IMR-90 (cell line): ENCODE measurements at regions not wholly inside any gene's neighbourhood (a gene's known extent, or its start where the extent isn't known, plus 50 kb on each side); places are given as distances from the start of the nearest gene placed in this dataset.

Source experiments
- ATAC-seq: fragments of 200-7000 bp; cut with Tn5 transposase; 2 replicates; pipeline ENCODE4 v1.9.1; 2020; ENCODE audit warnings: low read depth, mild to moderate bottlenecking, moderate library complexity
- BruUV-seq: library from RNA; stranded (reverse); fragments of 400-500 nt; replicated peaks from 2 replicates; lab custom pipeline; 2021; lab: Mats Ljungman, UMichigan
- CTCF ChIA-PET: fragments of 300-600 bp; formaldehyde crosslinking; extraction: SDS; loops from one replicate; lab custom pipeline; 2021; ENCODE audit warnings: antibody characterized with exemption; lab: Yijun Ruan, JAX
- POLR2A ChIA-PET: fragments of 300-600 bp; sonication (Branson Sonifier 250); formaldehyde crosslinking; loops from one replicate; lab custom pipeline; 2022; ENCODE audit warnings: antibody characterized with exemption; ENCODE audit not compliant: unreplicated experiment; lab: Charles Lee
- DNase-seq: peaks from one replicate; pipeline ENCODE4 v3.0.0; 2013
- H2AFZ ChIP-seq: replicated peaks from 2 replicates; pipeline ENCODE3; 2013; ENCODE audit warnings: low read length, mild to moderate bottlenecking; ENCODE audit not compliant: poor library complexity
- H2AK5ac ChIP-seq: 2 replicates; pipeline ENCODE4 v1.6.1; 2013; ENCODE audit warnings: low read depth, low read length, inconsistent platforms
- H2AK9ac ChIP-seq: replicated peaks from 2 replicates; pipeline ENCODE3; 2013; ENCODE audit warnings: mild to moderate bottlenecking, low read depth, low read length, moderate library complexity; ENCODE audit not compliant: poor library complexity
- H2BK120ac ChIP-seq: 2 replicates; pipeline ENCODE4 v1.6.1; 2013; ENCODE audit warnings: low read depth, low read length, inconsistent platforms
- H2BK15ac ChIP-seq: 3 replicates; pipeline ENCODE4 v1.6.1; 2013; ENCODE audit warnings: low read depth, low read length, inconsistent platforms
- H2BK20ac ChIP-seq: 2 replicates; pipeline ENCODE4 v1.6.1; 2013; ENCODE audit warnings: low read depth, mild to moderate bottlenecking, inconsistent platforms, low read length, moderate library complexity
- H2BK5ac ChIP-seq: 2 replicates; pipeline ENCODE4 v1.6.1; 2013; ENCODE audit warnings: mild to moderate bottlenecking, low read depth, low read length, inconsistent platforms; ENCODE audit not compliant: poor library complexity, severe bottlenecking
- H3K14ac ChIP-seq: replicated peaks from 2 replicates; pipeline ENCODE4 v1.6.1; 2013; ENCODE audit warnings: low read depth, low read length, inconsistent platforms
- H3K18ac ChIP-seq: 2 replicates; pipeline ENCODE4 v1.6.1; 2013; ENCODE audit warnings: low read depth, low read length, control low read depth
- H3K23ac ChIP-seq: 2 replicates; pipeline ENCODE4 v1.6.1; 2013; ENCODE audit warnings: low read depth, low read length, inconsistent platforms
- H3K27ac ChIP-seq: 2 replicates; pipeline ENCODE4 v1.5.1; 2013; ENCODE audit warnings: mild to moderate bottlenecking, control low read depth, low read length; ENCODE audit not compliant: insufficient read depth
- H3K27me3 ChIP-seq: 2 replicates; pipeline ENCODE4 v1.6.1; 2013; ENCODE audit warnings: low read length; ENCODE audit not compliant: control insufficient read depth, insufficient read depth
- H3K36me3 ChIP-seq: 2 replicates; pipeline ENCODE4 v1.6.1; 2013; ENCODE audit warnings: low read length, mixed read lengths; ENCODE audit not compliant: control insufficient read depth, insufficient read depth
- H3K4ac ChIP-seq: 2 replicates; pipeline ENCODE4 v1.6.1; 2013; ENCODE audit warnings: low read depth, low read length, inconsistent platforms
- H3K4me1 ChIP-seq: 2 replicates; pipeline ENCODE4 v1.6.1; 2013; ENCODE audit warnings: low read length, mixed read lengths; ENCODE audit not compliant: control insufficient read depth, insufficient read depth
- H3K4me2 ChIP-seq: 2 replicates; pipeline ENCODE4 v1.6.1; 2013; ENCODE audit warnings: low read depth, mild to moderate bottlenecking, control low read depth, low read length, moderate library complexity
- H3K4me3 ChIP-seq: 2 replicates; pipeline ENCODE4 v1.5.1; 2013; ENCODE audit warnings: low read depth, mild to moderate bottlenecking, control low read depth, low read length, moderate library complexity; ENCODE audit not compliant: insufficient read depth
- H3K56ac ChIP-seq: 2 replicates; pipeline ENCODE4 v1.6.1; 2013; ENCODE audit warnings: low read length, inconsistent platforms; ENCODE audit not compliant: insufficient read depth; ENCODE audit errors: extremely low read depth
- H3K79me1 ChIP-seq, 2 experiments: 2 replicates each; pipeline ENCODE4 v1.6.1; 2013; ENCODE audit warnings: low read length in 2 of 2, inconsistent platforms in 1 of 2, low read depth in 1 of 2
- H3K9ac ChIP-seq: 2 replicates; pipeline ENCODE4 v1.6.1; 2013; ENCODE audit warnings: low read depth, low read length, control low read depth
- H3K9me1 ChIP-seq: 2 replicates; pipeline ENCODE4 v1.6.1; 2013; ENCODE audit warnings: low read length, inconsistent platforms; ENCODE audit not compliant: insufficient read depth
- H3K9me3 ChIP-seq: 2 replicates; pipeline ENCODE4 v1.6.1; 2013; ENCODE audit warnings: low read length; ENCODE audit not compliant: control insufficient read depth, insufficient read depth
- H4K20me1 ChIP-seq: 2 replicates; pipeline ENCODE4 v1.6.1; 2013; ENCODE audit warnings: low read length, inconsistent platforms; ENCODE audit not compliant: insufficient read depth
- H4K5ac ChIP-seq: 2 replicates; pipeline ENCODE4 v1.6.1; 2013; ENCODE audit warnings: mild to moderate bottlenecking, low read depth, low read length, control low read depth
- H4K8ac ChIP-seq, 2 experiments: 2 replicates each; pipeline ENCODE4 v1.6.1; 2013; ENCODE audit warnings: low read depth in 2 of 2, low read length in 2 of 2, control low read depth in 1 of 2, inconsistent platforms in 1 of 2
- H4K91ac ChIP-seq: 2 replicates; pipeline ENCODE4 v1.6.1; 2013; ENCODE audit warnings: low read depth, low read length, inconsistent platforms; ENCODE audit not compliant: insufficient read depth
- CEBPB ChIP-seq: IDR thresholded peaks from 2 replicates; pipeline ENCODE4 v1.6.1; 2012; ENCODE audit warnings: low read depth, low read length, improper control_type of control experiment
- CHD1 ChIP-seq: IDR thresholded peaks from 2 replicates; pipeline ENCODE4 v1.6.1; 2012; ENCODE audit warnings: low read depth, low read length, improper control_type of control experiment
- FOS ChIP-seq: fragments of 150-350 bp; IDR thresholded peaks from 2 replicates; pipeline ENCODE4 v1.6.1; 2016; ENCODE audit warnings: low read depth, low read length
- MAFK ChIP-seq: IDR thresholded peaks from 2 replicates; pipeline ENCODE4 v1.6.1; 2012; ENCODE audit warnings: low read depth, low read length, improper control_type of control experiment
- MAZ ChIP-seq: IDR thresholded peaks from 2 replicates; pipeline ENCODE4 v1.6.1; 2012; ENCODE audit warnings: low read depth, mild to moderate bottlenecking, low read length, improper control_type of control experiment, moderate library complexity, borderline replicate concordance
- MXI1 ChIP-seq: IDR thresholded peaks from 2 replicates; pipeline ENCODE4 v1.6.1; 2012; ENCODE audit warnings: low read depth, mild to moderate bottlenecking, low read length, moderate library complexity, borderline replicate concordance
- NFE2L2 ChIP-seq: fragments of 150-350 bp; IDR thresholded peaks from 2 replicates; pipeline ENCODE4 v1.6.1; 2016; ENCODE audit warnings: low read depth, mild to moderate bottlenecking, low read length
- POLR2A ChIP-seq: IDR thresholded peaks from 2 replicates; pipeline ENCODE4 v1.6.1; 2012; ENCODE audit warnings: mild to moderate bottlenecking, low read depth, low read length
- RAD21 ChIP-seq: IDR thresholded peaks from 2 replicates; pipeline ENCODE4 v1.6.1; 2012; ENCODE audit warnings: low read length, improper control_type of control experiment
- RCOR1 ChIP-seq: IDR thresholded peaks from 2 replicates; pipeline ENCODE4 v1.6.1; 2012; ENCODE audit warnings: mild to moderate bottlenecking, low read length, improper control_type of control experiment; ENCODE audit not compliant: insufficient replicate concordance
- RFX5 ChIP-seq: IDR thresholded peaks from 2 replicates; pipeline ENCODE4 v1.8.0; 2012; ENCODE audit warnings: low read depth, mild to moderate bottlenecking, low read length, moderate library complexity
- SMC3 ChIP-seq: fragments of 150-350 bp; IDR thresholded peaks from 2 replicates; pipeline ENCODE4 v1.6.1; 2016; ENCODE audit warnings: low read depth, mild to moderate bottlenecking, antibody characterized with exemption, low read length, moderate library complexity
- WGBS, 2 experiments: methylation state at CpG; one replicate each; pipeline versions ENCODE4 v1.1.5 to v1.1.7; 2013; ENCODE audit warnings: missing lambda C conversion rate in 2 of 2; ENCODE audit not compliant: insufficient read length in 1 of 2; ENCODE audit errors: extremely low coverage in 2 of 2; 5-methylcytosine and 5-hydroxymethylcytosine counted together
- dilution Hi-C: fragments of 300-500 bp; cut with HindIII; formaldehyde crosslinking; loops from one replicate; pipeline ENCODE4 v1.14.3; 2018; ENCODE audit warnings: low sequenced_read_pairs; ENCODE audit not compliant: unreplicated experiment
- in situ Hi-C: fragments of 300-500 bp; cut with MboI; formaldehyde crosslinking; loops from 3 replicates; pipeline ENCODE4 v1.14.3; 2019; ENCODE audit warnings: low sequenced_read_pairs, inconsistent platforms, mixed read lengths
- intact Hi-C: fragments of 100-400 bp; cut with micrococcal nuclease; formaldehyde crosslinking; loops from 2 replicates; pipeline ENCODE4 v1.10.0; 2022
- TF ChIP-seq, protein P1 (sequence below): conservative IDR thresholded peaks from 2 replicates; pipeline ENCODE4 v1.5.1; 2012; ENCODE audit warnings: mild to moderate bottlenecking, low read depth, low read length, improper control_type of control experiment
- TF ChIP-seq, protein P2 (sequence below): fragments of 150-350 bp; IDR thresholded peaks from 2 replicates; pipeline ENCODE4 v1.6.1; 2017; ENCODE audit warnings: mild to moderate bottlenecking, antibody characterized with exemption, low read length, low read depth
- TF ChIP-seq, protein P3 (sequence below): fragments of 150-350 bp; IDR thresholded peaks from 2 replicates; pipeline ENCODE4 v1.6.1; 2016; ENCODE audit warnings: low read depth, mild to moderate bottlenecking, low read length, moderate library complexity, borderline replicate concordance

DNA sequence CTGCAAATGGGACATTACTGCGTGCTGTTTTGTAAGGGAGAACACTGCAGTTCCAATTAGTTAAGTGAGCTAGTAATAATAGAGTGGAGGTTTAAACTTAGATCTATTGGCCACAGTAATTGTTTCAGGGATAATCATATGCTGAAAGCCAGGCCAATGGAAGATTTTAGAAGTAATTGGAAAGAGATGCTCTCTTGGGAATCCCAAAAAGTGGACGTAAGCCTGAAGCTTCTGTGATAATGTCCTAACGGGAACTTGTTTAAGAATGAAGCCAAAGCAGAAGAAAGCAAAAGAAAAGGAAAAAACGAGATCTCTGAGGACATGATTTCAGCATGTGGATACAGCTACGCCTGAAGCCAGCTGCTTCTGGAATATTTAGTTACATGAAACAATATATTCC lies 594.6 kb downstream of the SLC4A3 start:
- Histone ChIP-seq H4K8ac (no peak overlapping the region), H3K56ac (no peak overlapping the region), H3K79me1 (no peaks in the 10 kb centered on the region), H3K4me1 (peaks cover 14% of the 10 kb centered on the region), H3K14ac (no peak overlapping the region), H3K9me1 (peaks cover 8% of the 10 kb centered on the region), H2BK20ac (no peak overlapping the region), H2BK120ac (no peak overlapping the region), H3K4me3 (no peak overlapping the region), H3K9ac (no peak overlapping the region), H3K4me2 (no peak overlapping the region), H3K36me3 (no peaks in the 10 kb centered on the region), H3K9me3 (no peaks in the 10 kb centered on the region), H2BK5ac (no peak overlapping the region), H3K4ac (no peak overlapping the region), H3K23ac (no peak overlapping the region), H2BK15ac (no peak overlapping the region), H4K91ac (no peak overlapping the region), H3K27me3 (no peaks in the 10 kb centered on the region), H3K18ac (no peak overlapping the region), H2AK5ac (no peak overlapping the region), H2AK9ac (no peak overlapping the region), H4K20me1 (no peaks in the 10 kb centered on the region), H2AFZ (no peak overlapping the region), H4K5ac (no peak overlapping the region), H3K27ac (no peak overlapping the region)
- ChIA-PET POLR2A (no interaction called here), CTCF (no interaction called here)
- no peak for ATAC-seq
- TF ChIP-seq CEBPB (no peak), POLR2A (no peak), MAFK (no peak), RFX5 (no peak), FOS (no peak), MAZ (no peak), SMC3 (no peak), RAD21 (no peak), MXI1 (no peak), RCOR1 (no peak), NFE2L2 (no peak), CHD1 (no peak)
- TF ChIP-seq, protein P1, sequence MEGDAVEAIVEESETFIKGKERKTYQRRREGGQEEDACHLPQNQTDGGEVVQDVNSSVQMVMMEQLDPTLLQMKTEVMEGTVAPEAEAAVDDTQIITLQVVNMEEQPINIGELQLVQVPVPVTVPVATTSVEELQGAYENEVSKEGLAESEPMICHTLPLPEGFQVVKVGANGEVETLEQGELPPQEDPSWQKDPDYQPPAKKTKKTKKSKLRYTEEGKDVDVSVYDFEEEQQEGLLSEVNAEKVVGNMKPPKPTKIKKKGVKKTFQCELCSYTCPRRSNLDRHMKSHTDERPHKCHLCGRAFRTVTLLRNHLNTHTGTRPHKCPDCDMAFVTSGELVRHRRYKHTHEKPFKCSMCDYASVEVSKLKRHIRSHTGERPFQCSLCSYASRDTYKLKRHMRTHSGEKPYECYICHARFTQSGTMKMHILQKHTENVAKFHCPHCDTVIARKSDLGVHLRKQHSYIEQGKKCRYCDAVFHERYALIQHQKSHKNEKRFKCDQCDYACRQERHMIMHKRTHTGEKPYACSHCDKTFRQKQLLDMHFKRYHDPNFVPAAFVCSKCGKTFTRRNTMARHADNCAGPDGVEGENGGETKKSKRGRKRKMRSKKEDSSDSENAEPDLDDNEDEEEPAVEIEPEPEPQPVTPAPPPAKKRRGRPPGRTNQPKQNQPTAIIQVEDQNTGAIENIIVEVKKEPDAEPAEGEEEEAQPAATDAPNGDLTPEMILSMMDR = no peak
- TF ChIP-seq, protein P2, sequence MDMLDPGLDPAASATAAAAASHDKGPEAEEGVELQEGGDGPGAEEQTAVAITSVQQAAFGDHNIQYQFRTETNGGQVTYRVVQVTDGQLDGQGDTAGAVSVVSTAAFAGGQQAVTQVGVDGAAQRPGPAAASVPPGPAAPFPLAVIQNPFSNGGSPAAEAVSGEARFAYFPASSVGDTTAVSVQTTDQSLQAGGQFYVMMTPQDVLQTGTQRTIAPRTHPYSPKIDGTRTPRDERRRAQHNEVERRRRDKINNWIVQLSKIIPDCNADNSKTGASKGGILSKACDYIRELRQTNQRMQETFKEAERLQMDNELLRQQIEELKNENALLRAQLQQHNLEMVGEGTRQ = no peak
- TF ChIP-seq, protein P3, sequence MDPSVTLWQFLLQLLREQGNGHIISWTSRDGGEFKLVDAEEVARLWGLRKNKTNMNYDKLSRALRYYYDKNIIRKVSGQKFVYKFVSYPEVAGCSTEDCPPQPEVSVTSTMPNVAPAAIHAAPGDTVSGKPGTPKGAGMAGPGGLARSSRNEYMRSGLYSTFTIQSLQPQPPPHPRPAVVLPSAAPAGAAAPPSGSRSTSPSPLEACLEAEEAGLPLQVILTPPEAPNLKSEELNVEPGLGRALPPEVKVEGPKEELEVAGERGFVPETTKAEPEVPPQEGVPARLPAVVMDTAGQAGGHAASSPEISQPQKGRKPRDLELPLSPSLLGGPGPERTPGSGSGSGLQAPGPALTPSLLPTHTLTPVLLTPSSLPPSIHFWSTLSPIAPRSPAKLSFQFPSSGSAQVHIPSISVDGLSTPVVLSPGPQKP = no peak
- DNase-seq = no peak
- dilution Hi-C loops = no loop called here
- WGBS, 2 experiments = 100% methylated on average over 1 of the region's 5 CpGs; no CpG with 5 or more reads in 1 of the 2 experiments
- intact Hi-C loops = loop anchor here (10.0 kb wide), 2 partner anchors 217 to 443 kb away; no protein-coding TSS in a partner anchor
- in situ Hi-C loops = no loop called here
- BruUV-seq = no TSS peak
